H1 (cell line): ENCODE measurements at regions not wholly inside any gene's neighbourhood (a gene's known extent, or its start where the extent isn't known, plus 50 kb on each side); places are given as distances from the start of the nearest gene placed in this dataset.

Experiments
- CTCF ChIA-PET: fragments of 300-600 bp; sonication (Branson Sonifier 250); formaldehyde crosslinking; loops from one replicate; lab custom pipeline; 2021; ENCODE audit not compliant: partially characterized antibody; lab: Charles Lee
- POLR2A ChIA-PET: fragments of 300-600 bp; sonication (Branson Sonifier 250); formaldehyde crosslinking; loops from one replicate; lab custom pipeline; 2021; ENCODE audit warnings: inconsistent platforms; ENCODE audit not compliant: partially characterized antibody; lab: Charles Lee
- DNase-seq, 2 experiments: peaks; one replicate each; pipeline versions ENCODE4 v3.0.0 to v3.0.0-alpha.2; 2010 to 2022; ENCODE audit warnings: low spot score in 2 of 2, low read depth in 1 of 2, mixed read lengths in 1 of 2
- FAIRE-seq: peaks from 2 replicates; lab custom pipeline; 2011; peaks lifted over from hg19 to GRCh38; lab: Jason Lieb, UNC
- H2AFZ ChIP-seq: 2 replicates; pipeline ENCODE4 v1.8.1; 2012; ENCODE audit warnings: low read length, inconsistent platforms
- H2AK5ac ChIP-seq: 2 replicates; pipeline ENCODE4 v1.6.1; 2013; ENCODE audit warnings: low read depth, low read length
- H2BK120ac ChIP-seq: replicated peaks from 2 replicates; pipeline ENCODE3; 2013; ENCODE audit warnings: low read depth, low read length, inconsistent platforms
- H2BK12ac ChIP-seq: 2 replicates; pipeline ENCODE4 v1.6.1; 2013; ENCODE audit warnings: low read depth, low read length
- H2BK15ac ChIP-seq: 2 replicates; pipeline ENCODE4 v1.6.1; 2013; ENCODE audit warnings: low read length
- H2BK20ac ChIP-seq: 2 replicates; pipeline ENCODE4 v1.6.1; 2013; ENCODE audit warnings: low read length
- H2BK5ac ChIP-seq: 2 replicates; pipeline ENCODE4 v1.6.1; 2013; ENCODE audit warnings: low read depth, low read length
- H3K14ac ChIP-seq: 2 replicates; pipeline ENCODE4 v1.6.1; 2013; ENCODE audit warnings: inconsistent platforms; ENCODE audit not compliant: insufficient read length
- H3K18ac ChIP-seq: 2 replicates; pipeline ENCODE4 v1.6.1; 2013; ENCODE audit warnings: low read length; ENCODE audit errors: extremely low read depth
- H3K23ac ChIP-seq: 2 replicates; pipeline ENCODE4 v1.6.1; 2013; ENCODE audit warnings: inconsistent platforms; ENCODE audit not compliant: insufficient read length
- H3K23me2 ChIP-seq: 2 replicates; pipeline ENCODE4 v1.6.1; 2013; ENCODE audit warnings: low read depth, low read length
- H3K27ac ChIP-seq: 2 replicates; pipeline ENCODE4 v1.6.1; 2011; ENCODE audit warnings: low read depth, low read length, inconsistent platforms
- H3K27me3 ChIP-seq, 4 experiments: replicated peaks in 1 of 4; 1 replicate in 1 of 4; 2 replicates in 3 of 4; pipeline versions ENCODE4 v1.6.1 to v1.8.1; 2011 to 2013; ENCODE audit warnings: low read length in 3 of 4, mild to moderate bottlenecking in 3 of 4, inconsistent platforms in 2 of 4, mixed read lengths in 2 of 4, moderate library complexity in 1 of 4; ENCODE audit not compliant: control insufficient read depth in 3 of 4, insufficient read depth in 3 of 4; ENCODE audit errors: extremely low read depth in 1 of 4
- H3K36me3 ChIP-seq, 4 experiments: 2 replicates each; pipeline versions ENCODE4 v1.6.1 to v1.8.1; 2011 to 2013; ENCODE audit warnings: mild to moderate bottlenecking in 4 of 4, low read length in 3 of 4, moderate library complexity in 2 of 4, control low read depth in 1 of 4, inconsistent platforms in 1 of 4; ENCODE audit not compliant: insufficient read depth in 4 of 4, control insufficient read depth in 2 of 4
- H3K4ac ChIP-seq: replicated peaks from 2 replicates; pipeline ENCODE3; 2013; ENCODE audit warnings: low read length, low read depth, mixed read lengths, inconsistent platforms; ENCODE audit not compliant: insufficient read length
- H3K4me1 ChIP-seq, 4 experiments: replicated peaks in 1 of 4; 1 replicate in 1 of 4; 2 replicates in 3 of 4; pipeline versions ENCODE4 v1.6.1 to v1.8.1; 2011 to 2013; ENCODE audit warnings: low read length in 3 of 4, inconsistent platforms in 2 of 4, mixed read lengths in 1 of 4; ENCODE audit not compliant: insufficient read depth in 4 of 4, control insufficient read depth in 3 of 4
- H3K4me2 ChIP-seq, 2 experiments: 2 replicates each; pipeline versions ENCODE4 v1.6.1 to v1.8.1; 2011 to 2013; ENCODE audit warnings: low read depth in 2 of 2, low read length in 2 of 2, control low read depth in 1 of 2, inconsistent platforms in 1 of 2, mild to moderate bottlenecking in 1 of 2; ENCODE audit not compliant: insufficient read depth in 1 of 2
- H3K4me3 ChIP-seq, 4 experiments: fragments of 200-600, 300-600 bp in 1 of 4; sonication (generic), shearing (Covaris generic), sonication (Bioruptor Twin) in 1 of 4; 2 replicates each; pipeline versions ENCODE4 v1.5.1 to v1.8.1; 2011 to 2016; ENCODE audit warnings: low read length in 4 of 4, low read depth in 3 of 4, control low read depth in 2 of 4, inconsistent platforms in 2 of 4, mild to moderate bottlenecking in 2 of 4, mixed read lengths in 1 of 4, moderate library complexity in 1 of 4; ENCODE audit not compliant: insufficient read depth in 2 of 4; ENCODE audit errors: extremely low read depth in 1 of 4
- H3K56ac ChIP-seq: replicated peaks from 2 replicates; pipeline ENCODE3; 2013; ENCODE audit warnings: low read depth, mild to moderate bottlenecking, mixed read lengths, low read length, inconsistent platforms; ENCODE audit not compliant: insufficient read length
- H3K79me1 ChIP-seq: 2 replicates; pipeline ENCODE4 v1.6.1; 2013; ENCODE audit warnings: low read depth, low read length, control low read depth
- H3K79me2 ChIP-seq, 2 experiments: 2 replicates each; pipeline versions ENCODE4 v1.6.1 to v1.8.1; 2012 to 2013; ENCODE audit warnings: low read length in 2 of 2, mild to moderate bottlenecking in 2 of 2, inconsistent platforms in 1 of 2; ENCODE audit not compliant: insufficient read depth in 2 of 2, control insufficient read depth in 1 of 2
- H3K9ac ChIP-seq, 4 experiments: replicated peaks in 1 of 4; 1 replicate in 1 of 4; 2 replicates in 3 of 4; pipeline versions ENCODE4 v1.6.1 to v1.8.1; 2011 to 2013; ENCODE audit warnings: low read depth in 3 of 4, low read length in 3 of 4, control low read depth in 2 of 4, mild to moderate bottlenecking in 2 of 4, moderate library complexity in 2 of 4, inconsistent platforms in 1 of 4; ENCODE audit errors: extremely low read depth in 1 of 4
- H3K9me3 ChIP-seq, 2 experiments: 2 replicates each; pipeline versions ENCODE4 v1.6.1 to v1.8.1; 2012 to 2013; ENCODE audit warnings: mild to moderate bottlenecking in 2 of 2, moderate library complexity in 2 of 2, control low read depth in 1 of 2, inconsistent platforms in 1 of 2, low read depth in 1 of 2, low read length in 1 of 2, mixed read lengths in 1 of 2; ENCODE audit not compliant: insufficient read depth in 2 of 2
- H4K20me1 ChIP-seq, 2 experiments: replicated peaks in 1 of 2; 2 replicates each; pipeline versions ENCODE3 to v1.8.1; 2011 to 2013; ENCODE audit warnings: inconsistent platforms in 2 of 2, low read length in 2 of 2, mild to moderate bottlenecking in 1 of 2; ENCODE audit not compliant: insufficient read depth in 2 of 2, control insufficient read depth in 1 of 2
- H4K5ac ChIP-seq: 2 replicates; pipeline ENCODE4 v1.6.1; 2013; ENCODE audit warnings: low read length, low read depth, mixed read lengths, inconsistent platforms; ENCODE audit not compliant: insufficient read length
- H4K8ac ChIP-seq: 2 replicates; pipeline ENCODE4 v1.8.0; 2013; ENCODE audit warnings: mild to moderate bottlenecking, moderate library complexity, low read length, inconsistent platforms; ENCODE audit not compliant: insufficient read depth; ENCODE audit errors: extremely low read depth
- H4K91ac ChIP-seq: replicated peaks from 2 replicates; pipeline ENCODE3; 2013; ENCODE audit warnings: low read length, mixed read lengths, inconsistent platforms; ENCODE audit not compliant: insufficient read length
- MAFK ChIP-seq: IDR thresholded peaks from 2 replicates; pipeline ENCODE4 v1.6.1; 2012; ENCODE audit warnings: low read depth, mild to moderate bottlenecking, improper control_type of control experiment, low read length
- RBBP5 ChIP-seq: IDR thresholded peaks from 2 replicates; pipeline ENCODE4 v1.7.1; 2012; ENCODE audit warnings: low read depth, mild to moderate bottlenecking, inconsistent platforms, low read length, moderate library complexity, borderline replicate concordance
- USF2 ChIP-seq: IDR thresholded peaks from 2 replicates; pipeline ENCODE4 v1.6.1; 2011; ENCODE audit warnings: low read length, improper control_type of control experiment
- WGBS, 2 experiments: shearing (Covaris generic) in 1 of 2; methylation state at CpG; one replicate each; pipeline versions ENCODE4 v1.1.6 to v1.1.7; 2013 to 2015; ENCODE audit warnings: low lambda C conversion rate in 2 of 2, mixed read lengths in 2 of 2, inconsistent platforms in 1 of 2, low coverage in 1 of 2, missing lambda C conversion rate in 1 of 2; ENCODE audit not compliant: insufficient replicate concordance in 2 of 2, insufficient coverage in 1 of 2, insufficient read length in 1 of 2; ENCODE audit errors: extremely low coverage in 1 of 2, missing lambda C conversion rate in 1 of 2; 5-methylcytosine and 5-hydroxymethylcytosine counted together

DNA sequence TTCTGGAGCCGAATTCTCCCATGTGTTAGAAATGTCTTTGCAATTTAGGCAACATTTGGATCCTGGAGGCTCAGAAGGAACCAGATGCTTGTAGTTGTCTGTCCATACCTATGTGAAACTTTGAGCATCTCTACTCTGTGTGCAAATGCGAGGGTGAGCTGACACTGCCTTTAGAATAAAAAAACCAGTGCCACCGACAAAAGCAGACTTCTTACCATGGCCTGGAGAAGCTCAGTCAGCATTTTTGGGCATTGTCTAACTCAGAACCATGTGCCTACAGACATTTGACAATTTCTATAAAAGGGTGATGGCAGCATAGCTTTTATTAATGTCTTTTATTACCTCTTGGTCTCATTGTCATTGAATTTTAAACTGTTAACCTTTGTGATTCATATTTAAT is 78.4 kb upstream of the PPM1H start:
- H3K27me3 ChIP-seq = no peaks in the 10 kb centered on the region
- no peaks in the 10 kb centered on the region for H3K36me3 ChIP-seq
- no peak overlapping the region for H3K56ac ChIP-seq
- H3K23me2 ChIP-seq = no peaks in the 10 kb centered on the region
- POLR2A ChIA-PET = interaction anchor here (0.7 kb wide), 1 partner anchor 78 kb away, joined by 3 read pairs; the partner anchor contains the start of gene PPM1H
- no peak overlapping the region for H3K18ac ChIP-seq
- H2BK120ac ChIP-seq = no peak overlapping the region
- H2AFZ ChIP-seq = no peak overlapping the region
- no peak for DNase-seq
- H3K79me2 ChIP-seq = no peaks in the 10 kb centered on the region
- H2BK15ac ChIP-seq = no peak overlapping the region
- no peak for FAIRE-seq
- no peaks in the 10 kb centered on the region for H4K20me1 ChIP-seq
- H3K14ac ChIP-seq = no peak overlapping the region
- no peak overlapping the region for H3K27ac ChIP-seq
- H3K4ac ChIP-seq = no peak overlapping the region
- CTCF ChIA-PET = interaction anchor here (0.9 to 1.9 kb wide), 6 partner anchors 10 to 56 kb away, joined by 3 to 7 read pairs (median 4); no protein-coding TSS in a partner anchor
- no peaks in the 10 kb centered on the region; a peak in 1 of 7 replicates for H3K4me1 ChIP-seq
- no peak overlapping the region for H2BK20ac ChIP-seq
- no peak overlapping the region for H3K9ac ChIP-seq
- no peak overlapping the region for H2BK5ac ChIP-seq
- H3K9me3 ChIP-seq = no peaks in the 10 kb centered on the region
- no peak overlapping the region for H3K4me2 ChIP-seq
- no peak overlapping the region for H4K8ac ChIP-seq
- H3K23ac ChIP-seq = no peak overlapping the region
- H4K91ac ChIP-seq = no peak overlapping the region
- no peak overlapping the region for H4K5ac ChIP-seq
- H2AK5ac ChIP-seq = no peak overlapping the region
- no peak overlapping the region for H2BK12ac ChIP-seq
- H3K4me3 ChIP-seq = no peak overlapping the region
- TF ChIP-seq MAFK (0 out of 2 replicates have a peak, but pooled peaks have one; percentile 22), USF2 (no peak), RBBP5 (no peak)
- 86% methylated on average over 3 of the region's 3 CpGs; no CpG with 5 or more reads in 1 of the 2 experiments for WGBS, 2 experiments
- no peaks in the 10 kb centered on the region for H3K79me1 ChIP-seq
